ENCODE measurements at regions not wholly inside any gene's neighbourhood (a gene's known extent, or its start where the extent isn't known, plus 50 kb on each side); places are given as distances from the start of the nearest gene placed in this dataset.

- H3K4me1 ChIP-seq (ENCODE audit: control insufficient read depth in 5 of 5, insufficient read depth in 5 of 5, low read length in 5 of 5) = peaks cover 0 to 4% (median 0%) of the 10 kb centered on the region in 5 donors
- H3K4me3 ChIP-seq (ENCODE audit: low read depth in 1 of 5, low read length in 5 of 5) = no peak overlapping the region
- H3K27ac ChIP-seq (ENCODE audit: low read depth, low read length) = no peak overlapping the region
- H3K9ac ChIP-seq (ENCODE audit: low read length in 5 of 5) = no peak overlapping the region
- no peaks in the 10 kb centered on the region for H3K36me3 ChIP-seq (ENCODE audit: control insufficient read depth in 5 of 5, insufficient read depth in 5 of 5, low read length in 5 of 5)
- no peaks in the 10 kb centered on the region for H3K9me3 ChIP-seq (ENCODE audit: control insufficient read depth in 5 of 5, low read length in 5 of 5)
- peaks cover 0 to 6% (median 3%) of the 10 kb centered on the region in 5 donors for H3K27me3 ChIP-seq (ENCODE audit: control insufficient read depth in 5 of 5, insufficient read depth in 4 of 5, low read length in 5 of 5)
Measured at GRCh38 chr18:46297124-46297523, 192.9 kb downstream of the HAUS1 start.

GRCh38 chr18:46297621-46298020 is 193.4 kb downstream of the HAUS1 start:
- Histone ChIP-seq H3K4me1 (ENCODE audit: control insufficient read depth in 5 of 5, insufficient read depth in 5 of 5, low read length in 5 of 5) (peaks cover 0 to 4% (median 0%) of the 10 kb centered on the region in 5 donors), H3K9me3 (ENCODE audit: control insufficient read depth in 5 of 5, low read length in 5 of 5) (no peaks in the 10 kb centered on the region), H3K27ac (ENCODE audit: low read depth, low read length) (no peak overlapping the region), H3K27me3 (ENCODE audit: control insufficient read depth in 5 of 5, insufficient read depth in 4 of 5, low read length in 5 of 5) (peaks cover 0 to 6% (median 3%) of the 10 kb centered on the region in 5 donors), H3K4me3 (ENCODE audit: low read depth in 1 of 5, low read length in 5 of 5) (no peak overlapping the region), H3K36me3 (ENCODE audit: control insufficient read depth in 5 of 5, insufficient read depth in 5 of 5, low read length in 5 of 5) (no peaks in the 10 kb centered on the region), H3K9ac (ENCODE audit: low read length in 5 of 5) (no peak overlapping the region)

GRCh38 chr18:46298511-46298910 is 194.3 kb downstream of the HAUS1 start:
- Histone ChIP-seq H3K36me3 (ENCODE audit: control insufficient read depth in 5 of 5, insufficient read depth in 5 of 5, low read length in 5 of 5) (no peaks in the 10 kb centered on the region), H3K4me1 (ENCODE audit: control insufficient read depth in 5 of 5, insufficient read depth in 5 of 5, low read length in 5 of 5) (peaks cover 0 to 4% (median 0%) of the 10 kb centered on the region in 5 donors), H3K9ac (ENCODE audit: low read length in 5 of 5) (no peak overlapping the region), H3K9me3 (ENCODE audit: control insufficient read depth in 5 of 5, low read length in 5 of 5) (no peaks in the 10 kb centered on the region), H3K27ac (ENCODE audit: low read depth, low read length) (no peak overlapping the region), H3K27me3 (ENCODE audit: control insufficient read depth in 5 of 5, insufficient read depth in 4 of 5, low read length in 5 of 5) (peaks cover 0 to 6% (median 3%) of the 10 kb centered on the region in 5 donors), H3K4me3 (ENCODE audit: low read depth in 1 of 5, low read length in 5 of 5) (no peak overlapping the region)

- no peak overlapping the region for H3K9ac ChIP-seq (ENCODE audit: low read length in 5 of 5)
- no peak overlapping the region for H3K4me3 ChIP-seq (ENCODE audit: low read depth in 1 of 5, low read length in 5 of 5)
- H3K27ac ChIP-seq (ENCODE audit: low read depth, low read length) = no peak overlapping the region
- no peaks in the 10 kb centered on the region for H3K4me1 ChIP-seq (ENCODE audit: control insufficient read depth in 5 of 5, insufficient read depth in 5 of 5, low read length in 5 of 5)
- H3K36me3 ChIP-seq (ENCODE audit: control insufficient read depth in 5 of 5, insufficient read depth in 5 of 5, low read length in 5 of 5) = no peaks in the 10 kb centered on the region
- H3K9me3 ChIP-seq (ENCODE audit: control insufficient read depth in 5 of 5, low read length in 5 of 5) = peaks cover 0 to 6% (median 0%) of the 10 kb centered on the region in 5 donors
- H3K27me3 ChIP-seq (ENCODE audit: control insufficient read depth in 5 of 5, insufficient read depth in 4 of 5, low read length in 5 of 5) = peaks cover 0 to 6% (median 3%) of the 10 kb centered on the region in 5 donors
Measured at GRCh38 chr18:46299465-46300008, 195.4 kb downstream of the HAUS1 start.

GRCh38 chr18:46301081-46301480 is 196.9 kb downstream of the HAUS1 start:
- no peak overlapping the region for H3K27ac ChIP-seq (ENCODE audit: low read depth, low read length)

GRCh38 chr18:46301571-46301970 is 197.4 kb downstream of the HAUS1 start:
- H3K9ac ChIP-seq (ENCODE audit: low read length in 5 of 5) = no peak overlapping the region
- no peaks in the 10 kb centered on the region for H3K4me1 ChIP-seq (ENCODE audit: control insufficient read depth in 5 of 5, insufficient read depth in 5 of 5, low read length in 5 of 5)
- H3K9me3 ChIP-seq (ENCODE audit: control insufficient read depth in 5 of 5, low read length in 5 of 5) = peaks cover 0 to 6% (median 0%) of the 10 kb centered on the region in 5 donors
- H3K27ac ChIP-seq (ENCODE audit: low read depth, low read length) = no peak overlapping the region
- no peaks in the 10 kb centered on the region for H3K36me3 ChIP-seq (ENCODE audit: control insufficient read depth in 5 of 5, insufficient read depth in 5 of 5, low read length in 5 of 5)
- no peak overlapping the region for H3K4me3 ChIP-seq (ENCODE audit: low read depth in 1 of 5, low read length in 5 of 5)
- peaks cover 0 to 6% (median 3%) of the 10 kb centered on the region in 5 donors for H3K27me3 ChIP-seq (ENCODE audit: control insufficient read depth in 5 of 5, insufficient read depth in 4 of 5, low read length in 5 of 5)

More at GRCh38 chr18:46301081-46301480, 196.9 kb downstream of the HAUS1 start:
- H3K4me3 ChIP-seq (ENCODE audit: low read depth in 1 of 5, low read length in 5 of 5) = no peak overlapping the region
- H3K36me3 ChIP-seq (ENCODE audit: control insufficient read depth in 5 of 5, insufficient read depth in 5 of 5, low read length in 5 of 5) = no peaks in the 10 kb centered on the region
- H3K9ac ChIP-seq (ENCODE audit: low read length in 5 of 5) = no peak overlapping the region
- no peaks in the 10 kb centered on the region for H3K4me1 ChIP-seq (ENCODE audit: control insufficient read depth in 5 of 5, insufficient read depth in 5 of 5, low read length in 5 of 5)
- H3K9me3 ChIP-seq (ENCODE audit: control insufficient read depth in 5 of 5, low read length in 5 of 5) = peaks cover 0 to 6% (median 0%) of the 10 kb centered on the region in 5 donors
- H3K27me3 ChIP-seq (ENCODE audit: control insufficient read depth in 5 of 5, insufficient read depth in 4 of 5, low read length in 5 of 5) = peaks cover 0 to 6% (median 3%) of the 10 kb centered on the region in 5 donors

- peaks cover 0 to 9% (median 0%) of the 10 kb centered on the region in 5 donors for H3K9me3 ChIP-seq (ENCODE audit: control insufficient read depth in 5 of 5, low read length in 5 of 5)
- no peak overlapping the region for H3K27ac ChIP-seq (ENCODE audit: low read depth, low read length)
- H3K4me3 ChIP-seq (ENCODE audit: low read depth in 1 of 5, low read length in 5 of 5) = no peak overlapping the region
- no peaks in the 10 kb centered on the region for H3K4me1 ChIP-seq (ENCODE audit: control insufficient read depth in 5 of 5, insufficient read depth in 5 of 5, low read length in 5 of 5)
- H3K9ac ChIP-seq (ENCODE audit: low read length in 5 of 5) = no peak overlapping the region
- H3K36me3 ChIP-seq (ENCODE audit: control insufficient read depth in 5 of 5, insufficient read depth in 5 of 5, low read length in 5 of 5) = no peaks in the 10 kb centered on the region
- peaks cover 0 to 6% (median 3%) of the 10 kb centered on the region in 5 donors for H3K27me3 ChIP-seq (ENCODE audit: control insufficient read depth in 5 of 5, insufficient read depth in 4 of 5, low read length in 5 of 5)
Measured at GRCh38 chr18:46302528-46303485, 198.6 kb downstream of the HAUS1 start.

GRCh38 chr18:46310258-46310657 is 206.1 kb downstream of the HAUS1 start:
- Histone ChIP-seq H3K4me3 (ENCODE audit: low read depth in 1 of 5, low read length in 5 of 5) (no peak overlapping the region), H3K27ac (ENCODE audit: low read depth, low read length) (no peak overlapping the region), H3K36me3 (ENCODE audit: control insufficient read depth in 5 of 5, insufficient read depth in 5 of 5, low read length in 5 of 5) (no peaks in the 10 kb centered on the region), H3K9ac (ENCODE audit: low read length in 5 of 5) (no peak overlapping the region), H3K27me3 (ENCODE audit: control insufficient read depth in 5 of 5, insufficient read depth in 4 of 5, low read length in 5 of 5) (peaks cover 0 to 3% (median 0%) of the 10 kb centered on the region in 5 donors), H3K4me1 (ENCODE audit: control insufficient read depth in 5 of 5, insufficient read depth in 5 of 5, low read length in 5 of 5) (no peaks in the 10 kb centered on the region), H3K9me3 (ENCODE audit: control insufficient read depth in 5 of 5, low read length in 5 of 5) (peaks cover 0 to 7% (median 0%) of the 10 kb centered on the region in 5 donors)

- no peaks in the 10 kb centered on the region for H3K36me3 ChIP-seq (ENCODE audit: control insufficient read depth in 5 of 5, insufficient read depth in 5 of 5, low read length in 5 of 5)
Measured at GRCh38 chr18:46310675-46311345, 206.6 kb downstream of the HAUS1 start.

More at GRCh38 chr18:46310675-46311345, 206.6 kb downstream of the HAUS1 start:
- Histone ChIP-seq H3K27me3 (ENCODE audit: control insufficient read depth in 5 of 5, insufficient read depth in 4 of 5, low read length in 5 of 5) (peaks cover 0 to 3% (median 0%) of the 10 kb centered on the region in 5 donors), H3K4me3 (ENCODE audit: low read depth in 1 of 5, low read length in 5 of 5) (no peak overlapping the region), H3K9me3 (ENCODE audit: control insufficient read depth in 5 of 5, low read length in 5 of 5) (peaks cover 0 to 7% (median 0%) of the 10 kb centered on the region in 5 donors), H3K27ac (ENCODE audit: low read depth, low read length) (no peak overlapping the region), H3K4me1 (ENCODE audit: control insufficient read depth in 5 of 5, insufficient read depth in 5 of 5, low read length in 5 of 5) (no peaks in the 10 kb centered on the region), H3K9ac (ENCODE audit: low read length in 5 of 5) (no peak overlapping the region)

Measured in subcutaneous abdominal adipose tissue (tissue), 5 donors.